Breast epithelium (tissue), 3 donors: ENCODE measurements at regions not wholly inside any gene's neighbourhood (a gene's known extent, or its start where the extent isn't known, plus 50 kb on each side); places are given as distances from the start of the nearest gene placed in this dataset.

ENCODE experiments used
- CTCF ChIP-seq, 3 donors: fragments of 450-650 bp; IDR thresholded peaks; one replicate each; pipeline ENCODE4 v1.5.1; 2016 to 2017; ENCODE audit warnings: antibody characterized with exemption in 3 of 3, mild to moderate bottlenecking in 3 of 3, moderate library complexity in 3 of 3
- POLR2A ChIP-seq: fragments of 450-650 bp; IDR thresholded peaks from one replicate; pipeline ENCODE4 v1.6.1; 2016; ENCODE audit warnings: antibody characterized with exemption, mild to moderate bottlenecking, moderate library complexity
- POLR2AphosphoS5 ChIP-seq, 3 donors: sonication (generic); formaldehyde crosslinking; IDR thresholded peaks; one replicate each; pipeline ENCODE4 v1.6.1; 2017; ENCODE audit warnings: antibody characterized with exemption in 3 of 3

- no peak for TF ChIP-seq POLR2AphosphoS5 (IDR thresholded peaks at IDR 0.05)
- TF ChIP-seq CTCF (IDR thresholded peaks at IDR 0.05): no peak
- no peak for TF ChIP-seq POLR2A
Measured at GRCh38 chr3:24857945-24858344, 363.3 kb upstream of the THRB start.
